HG02970 (cell line): ENCODE measurements at regions not wholly inside any gene's neighbourhood (a gene's known extent, or its start where the extent isn't known, plus 50 kb on each side); places are given as distances from the start of the nearest gene placed in this dataset.

Experiments
- ATAC-seq: cut with Tn5 transposase; IDR thresholded peaks from one replicate; pipeline ENCODE4 v1.9.1; 2021; ENCODE audit warnings: mild to moderate bottlenecking, moderate library complexity, moderate number of reproducible peaks; ENCODE audit not compliant: unreplicated experiment, low FRiP score

GRCh38 chr1:212525479-212526110, 83.0 kb upstream of the ATF3 start:
- ATAC-seq: no peak

GRCh38 chr1:212526111-212526491, 82.5 kb upstream of the ATF3 start:
- ATAC-seq: no peak

- no peak for ATAC-seq
These were observed 80.1 kb upstream of the ATF3 start for GRCh38 chr1:212528501-212528900.

DNA sequence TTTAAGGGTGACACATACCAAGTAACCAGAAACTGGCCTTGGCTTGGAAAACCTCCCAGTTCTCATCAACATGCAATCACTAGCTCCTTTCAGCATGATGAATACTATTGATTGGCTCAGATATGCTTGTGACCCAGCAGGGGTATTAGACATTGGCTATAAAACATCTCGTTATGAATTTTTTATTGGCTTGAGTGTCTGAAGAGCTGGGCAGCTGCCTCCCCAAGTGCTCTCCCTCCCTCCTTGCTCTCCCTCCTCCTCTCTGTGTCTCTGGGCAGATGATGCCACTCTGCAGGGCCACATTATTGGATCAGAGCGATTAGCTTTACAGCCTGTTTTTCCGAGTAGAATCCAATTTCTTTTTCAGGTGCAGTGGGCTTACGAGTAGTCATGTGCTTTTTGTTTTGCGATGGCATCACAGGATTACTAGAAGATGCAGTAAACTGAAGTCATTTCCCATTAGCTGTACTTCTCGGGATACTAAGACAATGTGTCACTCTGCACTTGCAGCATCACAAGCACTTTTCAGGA, 79.3 kb upstream of the ATF3 start:
- ATAC-seq: no peak

DNA sequence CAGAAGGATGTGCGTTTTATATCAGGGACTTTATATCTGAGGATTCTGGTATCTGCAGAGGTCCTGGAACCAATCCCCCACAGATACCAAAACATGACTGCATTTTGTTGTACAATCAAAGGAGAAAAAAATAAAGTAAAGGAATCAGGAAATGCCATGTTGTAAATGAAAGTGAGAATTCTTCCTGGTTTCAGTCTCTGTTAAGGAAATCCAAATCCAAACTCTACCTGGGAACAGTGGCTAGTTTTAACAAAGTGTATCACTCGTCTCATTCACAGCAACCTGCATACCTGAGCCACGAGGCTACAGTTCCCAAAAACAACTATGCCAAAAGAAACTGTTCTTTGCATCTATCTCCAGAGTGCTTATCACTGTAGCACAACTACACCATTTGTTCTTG, 77.3 kb upstream of the ATF3 start:
- ATAC-seq: no peak

- no peak for ATAC-seq
These were observed 76.8 kb upstream of the ATF3 start for GRCh38 chr1:212531796-212532195.

- ATAC-seq: no peak
These were observed 76.0 kb upstream of the ATF3 start for GRCh38 chr1:212532469-212533147.

- ATAC-seq: no peak
These were observed 75.4 kb upstream of the ATF3 start for GRCh38 chr1:212533148-212533517.

DNA sequence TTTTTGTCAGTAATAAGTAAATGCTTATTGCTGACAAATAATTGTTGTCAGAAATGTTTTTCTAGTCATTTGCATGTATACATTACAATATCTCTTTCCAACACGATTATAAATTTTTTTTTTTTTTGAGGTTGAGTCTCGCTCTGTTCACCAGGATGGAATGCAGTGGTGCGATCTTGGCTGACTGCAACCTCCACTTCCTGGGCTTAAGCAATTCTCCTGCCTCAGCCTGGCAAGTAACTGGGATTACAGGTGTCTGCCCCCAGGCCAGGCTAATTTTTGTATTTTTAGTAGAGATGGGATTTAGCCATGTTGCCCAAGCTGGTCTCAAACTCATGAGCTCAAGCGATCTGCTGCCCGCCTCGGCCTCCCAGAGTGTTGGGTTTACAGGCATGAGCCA, 72.0 kb upstream of the ATF3 start:
- no peak for ATAC-seq

DNA sequence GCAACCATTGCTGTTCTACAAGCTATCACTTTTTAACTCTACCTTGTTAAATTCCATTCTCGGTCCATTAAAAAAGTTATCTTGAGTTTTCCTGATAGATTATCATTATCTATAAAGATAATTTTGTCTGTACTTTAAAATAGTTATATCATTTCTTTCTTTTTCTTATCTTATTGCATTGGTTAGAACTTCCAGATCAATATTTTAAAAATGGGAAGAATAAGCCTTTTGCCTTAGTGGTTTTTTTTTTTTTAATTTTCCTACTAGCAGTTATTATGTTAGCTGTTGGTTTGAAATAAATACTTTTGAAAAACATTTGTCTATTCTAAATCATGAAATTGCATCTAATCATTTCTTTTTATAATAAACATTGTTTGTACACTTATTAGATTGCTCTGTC, 71.0 kb upstream of the ATF3 start:
- no peak for ATAC-seq

- no peak for ATAC-seq
These were observed 68.7 kb upstream of the ATF3 start for GRCh38 chr1:212539737-212540430.

DNA sequence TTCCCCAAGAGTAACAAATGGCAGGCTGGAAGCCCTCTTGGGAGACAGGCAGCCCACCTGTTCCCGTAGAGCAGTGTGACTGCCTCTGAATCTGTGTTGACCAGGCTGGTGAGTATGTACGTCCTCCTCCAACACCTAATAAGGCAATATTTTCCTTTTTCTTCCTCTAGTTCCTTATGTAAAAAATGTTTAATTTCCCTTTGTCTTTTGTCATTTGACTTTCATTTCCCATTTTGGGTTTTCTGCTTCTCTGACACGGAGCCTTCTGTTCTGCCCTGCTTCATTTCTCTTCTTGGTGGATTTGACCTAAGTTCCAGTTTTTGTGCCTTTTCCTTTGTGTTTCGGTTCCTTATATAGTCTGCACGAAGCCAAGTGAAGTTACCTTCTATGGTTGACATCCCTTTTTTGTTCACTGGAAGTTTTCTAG, 65.8 kb upstream of the ATF3 start:
- no peak for ATAC-seq

GRCh38 chr1:212544110-212544509, 64.5 kb upstream of the ATF3 start:
- ATAC-seq: no peak

DNA sequence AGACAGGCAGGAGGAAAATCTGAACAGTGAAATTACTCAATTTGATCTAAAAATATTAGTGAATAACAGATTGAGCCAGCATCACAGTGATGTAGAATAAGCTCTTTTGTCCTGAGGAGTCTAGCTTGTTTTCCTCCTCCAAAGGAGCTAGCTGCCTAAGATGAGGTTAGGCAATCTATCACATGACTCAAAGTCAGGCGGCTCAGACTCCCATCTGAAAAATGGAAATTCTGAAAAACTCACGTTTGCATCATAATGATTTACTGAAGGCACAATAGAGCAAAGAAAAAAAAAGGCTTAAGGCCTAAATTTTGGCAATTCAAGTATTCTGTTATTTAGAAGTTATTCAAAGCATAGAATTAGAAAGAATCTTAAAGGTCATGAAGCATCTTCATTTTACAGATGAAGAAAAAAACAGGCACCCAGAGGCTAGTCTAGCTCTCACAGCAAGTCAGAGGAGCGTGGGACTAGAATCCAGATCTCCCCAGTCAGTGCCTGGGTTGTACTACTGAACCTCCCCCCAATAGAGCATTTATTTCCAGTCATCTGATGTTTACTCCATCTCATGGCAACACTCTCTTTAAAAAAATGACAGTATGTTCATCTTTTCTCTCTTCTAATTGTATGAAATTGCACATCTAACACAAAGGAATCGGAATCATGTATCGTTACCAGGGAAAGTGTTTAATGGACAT, 62.5 kb upstream of the ATF3 start:
- ATAC-seq: no peak

DNA sequence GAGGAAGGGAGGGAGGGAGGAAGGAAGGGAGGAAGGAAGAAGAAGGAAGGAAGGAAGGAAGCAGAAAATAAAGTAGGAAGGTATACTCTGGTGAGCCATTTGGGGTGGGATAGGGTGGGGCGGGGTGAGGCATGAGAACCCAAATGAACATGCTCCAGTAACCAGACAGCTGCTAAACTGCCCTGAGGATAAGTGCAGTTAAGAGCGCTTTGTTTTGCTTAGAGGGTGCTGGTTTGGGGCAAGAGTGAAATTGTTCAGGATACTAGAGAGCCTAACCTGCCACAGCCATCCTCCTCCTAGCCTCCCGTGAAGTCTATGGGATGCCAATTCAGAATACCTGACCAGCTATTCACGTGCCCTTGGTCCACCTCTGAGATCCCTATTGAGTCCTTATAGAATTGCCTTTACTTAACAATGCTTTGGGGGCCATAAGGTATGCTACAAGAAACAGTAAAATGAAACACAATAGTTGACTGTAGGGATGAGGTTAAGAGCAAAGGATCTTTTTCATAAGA, 59.0 kb upstream of the ATF3 start:
- no peak for ATAC-seq

DNA sequence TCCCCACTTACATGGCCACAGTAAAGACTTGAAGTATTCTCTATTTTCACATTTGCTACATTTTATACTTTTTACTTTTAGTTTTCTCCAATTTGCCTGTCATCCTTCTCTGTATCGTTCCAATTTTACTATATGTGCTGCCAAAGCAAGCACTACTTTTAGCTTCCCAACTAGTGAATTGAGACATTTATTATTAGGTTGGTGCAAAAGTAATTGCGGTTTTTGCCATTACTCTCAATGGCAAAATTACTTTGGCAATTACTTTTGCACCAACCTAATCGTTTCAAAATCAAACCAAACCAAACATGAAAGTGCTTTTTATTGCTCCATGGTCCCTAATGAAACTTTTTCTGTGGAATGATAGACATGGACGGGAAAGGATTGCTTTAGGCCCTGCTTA, 56.6 kb upstream of the ATF3 start:
- ATAC-seq: no peak

DNA sequence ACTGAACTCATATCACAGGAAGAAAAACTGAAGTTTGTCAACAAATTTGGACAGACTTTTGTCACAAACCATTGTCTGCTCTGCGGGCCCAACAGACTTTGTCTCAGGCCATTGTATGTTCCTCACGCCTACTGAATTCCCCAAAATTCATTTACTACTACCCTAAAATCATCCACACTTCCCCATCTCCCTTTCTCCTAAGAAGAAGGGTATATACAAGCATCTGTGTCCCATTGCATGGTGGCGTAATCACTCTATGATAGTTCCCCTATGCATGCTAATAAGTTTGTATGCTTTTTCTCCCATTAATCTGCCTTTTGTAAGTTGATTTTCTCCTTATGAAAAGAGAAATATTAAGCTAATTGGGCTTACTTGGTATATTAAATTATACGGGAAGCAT, 54.9 kb upstream of the ATF3 start:
- ATAC-seq: no peak

DNA sequence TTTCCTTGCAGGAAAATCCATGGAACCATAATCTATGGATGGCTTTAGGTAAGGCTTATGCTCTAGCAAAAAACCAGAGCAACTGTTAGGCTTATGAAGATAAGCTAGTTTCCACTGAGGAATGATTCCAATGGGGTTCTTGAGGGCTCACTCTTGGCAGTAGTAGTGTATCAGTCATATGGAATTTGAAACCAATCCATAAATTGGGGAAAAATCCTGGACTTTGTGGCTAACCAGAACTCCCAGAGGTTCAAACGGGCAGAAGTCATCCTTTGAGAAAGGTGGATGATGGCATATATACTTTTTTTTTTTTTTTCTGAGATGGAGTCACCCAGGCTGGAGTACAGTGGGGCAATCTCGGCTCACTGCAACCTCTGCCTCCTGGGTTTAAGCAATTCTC, 54.2 kb upstream of the ATF3 start:
- no peak for ATAC-seq

DNA sequence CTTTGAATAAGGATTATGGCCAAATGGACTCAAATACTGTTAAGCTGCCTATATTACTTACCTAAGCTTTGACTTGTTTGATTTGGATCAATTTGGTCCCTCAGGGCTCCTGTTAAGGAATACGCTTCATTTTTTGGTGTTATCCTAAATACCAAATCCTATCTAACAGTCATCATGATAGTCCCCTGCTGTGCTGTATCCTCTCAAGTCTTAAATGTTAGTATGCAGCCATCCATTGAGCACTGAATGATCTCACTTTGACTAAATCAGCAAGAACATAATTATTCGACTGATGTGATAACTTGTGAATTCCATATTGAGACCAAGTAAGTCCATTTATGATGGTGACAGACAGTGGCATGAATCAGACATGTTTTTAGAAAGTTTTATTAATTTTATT, 53.1 kb upstream of the ATF3 start:
- ATAC-seq: no peak

DNA sequence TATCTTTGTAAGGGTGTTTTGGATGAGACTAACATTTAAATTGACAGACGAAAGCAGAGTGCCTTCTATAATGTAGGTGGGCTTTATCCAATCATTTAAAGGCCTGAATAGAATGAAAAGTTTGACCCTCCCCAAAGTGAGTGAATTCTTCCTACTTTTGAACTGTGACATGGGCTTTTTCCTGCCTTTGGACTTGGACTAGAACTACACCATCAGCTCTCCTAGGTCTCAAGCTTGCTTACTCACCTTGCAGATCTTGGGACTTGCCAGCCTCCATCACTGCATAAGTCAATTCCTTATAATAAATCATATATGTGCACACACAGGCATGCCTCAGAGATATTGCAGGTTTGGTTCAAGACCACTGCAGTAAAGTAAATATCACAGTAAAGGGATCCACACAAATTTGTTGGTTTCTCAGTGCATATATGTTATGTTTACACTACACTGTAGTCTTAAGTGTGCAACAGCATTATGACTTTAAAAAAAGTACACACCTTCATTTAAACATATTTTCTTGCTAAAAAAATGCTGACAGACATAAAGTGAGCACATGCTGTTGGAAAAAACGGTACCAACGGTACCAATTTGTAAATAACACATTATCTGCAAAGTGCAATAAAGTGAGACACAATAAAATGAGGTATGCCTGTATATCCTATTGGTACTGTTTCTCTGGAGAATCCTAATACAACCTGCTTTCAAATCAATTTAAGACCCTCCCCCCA, 51.6 kb upstream of the ATF3 start:
- ATAC-seq: no peak
